Hindlimb muscle (tissue), 1 donor: ENCODE measurements at regions not wholly inside any gene's neighbourhood (a gene's known extent, or its start where the extent isn't known, plus 50 kb on each side); places are given as distances from the start of the nearest gene placed in this dataset.
"Not testable (repeated sequence)": the region's sequence is repeated elsewhere in the genome, so short reads cannot be mapped to it uniquely, and the experiment has no call there.

Experiments
- DNase-seq: peaks from one replicate; pipeline ENCODE4 v3.0.0-alpha.2; 2013

- no peak for DNase-seq
Observed at GRCh38 chr7:108815815-108816214, 246.1 kb downstream of the DNAJB9 start.

GRCh38 chr7:108818742-108819141 lies 249.1 kb downstream of the DNAJB9 start:
- DNase-seq = no peak

- DNase-seq = peak; percentile 47
Observed at GRCh38 chr7:108824840-108825580, 255.3 kb downstream of the DNAJB9 start.

GRCh38 chr7:108825581-108825909 lies 255.9 kb downstream of the DNAJB9 start:
- peak; percentile 29 for DNase-seq

- peak; percentile 54 for DNase-seq
Observed at GRCh38 chr7:108836256-108836655, 266.6 kb downstream of the DNAJB9 start.

- DNase-seq = peak; percentile 15
Observed at GRCh38 chr7:108838198-108838597, 268.5 kb downstream of the DNAJB9 start.

GRCh38 chr7:108839076-108839475 lies 269.4 kb downstream of the DNAJB9 start:
- DNase-seq = peak; percentile 20

GRCh38 chr7:108845951-108846350 lies 276.3 kb downstream of the DNAJB9 start:
- no peak for DNase-seq

GRCh38 chr7:108846471-108846870 lies 276.8 kb downstream of the DNAJB9 start:
- DNase-seq = no peak

- no peak for DNase-seq
Observed at GRCh38 chr7:108848486-108848885, 278.8 kb downstream of the DNAJB9 start.

- peak; percentile 51 for DNase-seq
Observed at GRCh38 chr7:108860615-108861014, 290.9 kb downstream of the DNAJB9 start.

GRCh38 chr7:108861071-108861470 lies 291.4 kb downstream of the DNAJB9 start:
- DNase-seq = peak; percentile 56

GRCh38 chr7:108863227-108863848 lies 293.7 kb downstream of the DNAJB9 start:
- DNase-seq = no peak

GRCh38 chr7:108869070-108869469 lies 299.4 kb downstream of the DNAJB9 start:
- no peak for DNase-seq

GRCh38 chr7:108875139-108875538 lies 305.5 kb downstream of the DNAJB9 start:
- DNase-seq = no peak

- DNase-seq = no peak
Observed at GRCh38 chr7:108890862-108891261, 321.2 kb downstream of the DNAJB9 start.

GRCh38 chr7:108908456-108908855 lies 338.8 kb downstream of the DNAJB9 start:
- no peak for DNase-seq

- DNase-seq = no peak
Observed at GRCh38 chr7:108911016-108911415, 341.3 kb downstream of the DNAJB9 start.

GRCh38 chr7:108920490-108920889 lies 350.8 kb downstream of the DNAJB9 start:
- no peak for DNase-seq

GRCh38 chr7:108943048-108943447 lies 373.4 kb downstream of the DNAJB9 start:
- not testable (repeated sequence) for DNase-seq

- no peak for DNase-seq
Observed at GRCh38 chr7:108947526-108947925, 377.9 kb downstream of the DNAJB9 start.

GRCh38 chr7:108972004-108972403 lies 402.3 kb downstream of the DNAJB9 start:
- peak; percentile 32 for DNase-seq

GRCh38 chr7:108973075-108973474 lies 403.4 kb downstream of the DNAJB9 start:
- DNase-seq = peak; percentile 5

- DNase-seq = no peak
Observed at GRCh38 chr7:108974641-108975040, 405.0 kb downstream of the DNAJB9 start.
